ENCODE measurements at regions not wholly inside any gene's neighbourhood (a gene's known extent, or its start where the extent isn't known, plus 50 kb on each side); places are given as distances from the start of the nearest gene placed in this dataset.

DNA sequence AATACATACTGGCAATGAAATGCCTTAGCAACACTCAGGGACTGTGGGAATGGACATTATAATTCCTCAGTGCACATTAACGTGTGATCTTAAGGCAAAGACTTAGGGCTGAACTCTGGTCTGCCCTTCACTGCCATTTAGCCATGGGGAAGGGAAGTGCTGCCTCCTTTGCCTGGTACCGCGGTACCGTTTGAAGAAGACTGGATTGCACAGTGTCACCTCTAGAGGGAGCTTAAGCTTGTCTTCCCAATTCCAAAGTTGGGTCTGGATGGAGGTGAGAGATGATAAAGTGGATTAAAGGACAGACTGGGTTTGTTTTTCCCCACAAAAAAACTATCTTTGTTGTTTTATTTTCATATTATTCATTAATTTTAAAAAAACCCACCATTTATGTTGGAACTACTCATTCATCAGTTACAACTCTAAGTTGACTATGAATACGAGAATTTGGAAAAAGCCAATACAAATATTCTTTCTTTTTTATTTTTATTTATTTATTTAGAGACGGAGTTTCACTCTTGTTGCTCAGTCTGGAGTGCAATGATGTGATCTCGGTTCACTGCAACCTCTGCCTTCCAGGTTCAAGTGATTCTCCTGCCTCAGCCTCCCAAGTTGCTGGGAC, 60.0 kb upstream of the SYN2 start:
- Mint-ChIP-seq H3K9me3 (peaks cover 0 to 3% (median 1%) of the 10 kb centered on the region in 3 donors), H3K36me3 (no peaks in the 10 kb centered on the region), H3K4me1 (no peaks in the 10 kb centered on the region), H3K27me3 (peaks cover 4% of the 10 kb centered on the region), H3K4me3 (no peak overlapping the region), H3K27ac (no peak overlapping the region)

DNA sequence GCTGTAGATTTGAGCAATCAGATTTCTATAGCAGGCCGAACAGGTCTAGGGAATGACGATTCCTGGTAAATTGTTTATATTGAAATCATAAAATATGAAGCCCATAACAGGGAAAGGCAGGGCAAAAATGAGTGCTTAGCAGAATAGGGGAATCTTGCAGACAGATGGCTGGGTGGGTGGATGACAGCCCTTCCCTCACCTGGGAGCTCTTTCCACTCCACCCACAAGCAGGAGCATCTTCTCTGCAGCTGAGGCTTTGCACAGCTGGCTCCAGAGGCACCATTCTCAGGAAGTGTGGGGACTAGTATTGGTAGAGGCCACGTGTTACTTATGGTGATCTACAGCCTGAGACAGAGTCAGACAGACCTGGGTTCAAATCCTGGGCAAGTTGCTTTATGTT, 55.9 kb upstream of the SYN2 start:
- H3K36me3 Mint-ChIP-seq, result no peaks in the 10 kb centered on the region
- H3K27ac Mint-ChIP-seq, result no peak overlapping the region
- H3K9me3 Mint-ChIP-seq, result peaks cover 0 to 4% (median 1%) of the 10 kb centered on the region in 3 donors
- no peak overlapping the region for H3K4me3 Mint-ChIP-seq
- peaks cover 10% of the 10 kb centered on the region for H3K27me3 Mint-ChIP-seq
- no peaks in the 10 kb centered on the region for H3K4me1 Mint-ChIP-seq

DNA sequence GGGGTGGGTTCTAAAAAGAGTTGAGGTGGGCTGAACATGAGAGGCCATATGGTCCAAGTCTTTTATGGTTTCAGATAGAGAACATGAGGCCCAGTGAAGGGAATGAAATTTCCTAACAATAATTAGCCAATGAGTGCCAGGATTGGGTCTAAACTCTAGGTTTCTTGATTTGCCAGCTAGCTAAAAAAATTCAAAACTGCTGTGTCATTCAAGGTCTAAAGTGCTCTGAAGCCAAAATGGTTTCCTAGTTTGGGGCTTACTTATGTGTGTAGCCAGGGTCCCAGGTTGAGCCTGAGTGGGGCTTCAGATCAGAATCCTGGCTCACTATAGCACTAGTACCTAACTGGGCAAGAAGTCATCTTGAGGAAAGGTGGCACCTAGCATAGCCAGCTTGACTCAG, 55.3 kb upstream of the SYN2 start:
- peaks cover 11% of the 10 kb centered on the region for H3K27me3 Mint-ChIP-seq
- H3K4me3 Mint-ChIP-seq, result no peak overlapping the region
- no peaks in the 10 kb centered on the region for H3K4me1 Mint-ChIP-seq
- no peak overlapping the region for H3K27ac Mint-ChIP-seq
- H3K9me3 Mint-ChIP-seq, result peaks cover 0 to 4% (median 1%) of the 10 kb centered on the region in 3 donors
- no peaks in the 10 kb centered on the region for H3K36me3 Mint-ChIP-seq

DNA sequence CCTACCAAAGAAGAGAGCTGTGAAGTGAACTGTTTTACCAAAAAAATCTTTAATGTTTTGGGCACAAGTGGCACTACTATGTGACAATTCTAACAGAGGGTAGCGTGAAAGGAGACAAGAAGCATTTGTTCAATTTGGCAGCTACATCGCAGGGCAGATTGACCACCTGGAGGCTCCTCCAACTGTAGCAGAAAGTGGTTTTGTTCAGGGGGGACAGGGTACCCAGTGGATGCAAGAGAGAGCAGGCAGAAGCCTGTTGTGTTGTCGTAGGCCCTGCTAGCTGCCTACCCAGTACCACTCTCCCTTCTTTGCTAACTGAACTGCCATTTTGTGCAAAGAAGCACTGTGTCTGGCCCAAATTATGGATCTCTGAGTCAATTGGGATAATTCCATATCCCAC, 54.8 kb upstream of the SYN2 start:
- H3K27ac Mint-ChIP-seq, result no peak overlapping the region
- H3K4me3 Mint-ChIP-seq, result no peak overlapping the region
- peaks cover 11% of the 10 kb centered on the region for H3K27me3 Mint-ChIP-seq
- no peaks in the 10 kb centered on the region for H3K36me3 Mint-ChIP-seq
- no peaks in the 10 kb centered on the region for H3K4me1 Mint-ChIP-seq
- H3K9me3 Mint-ChIP-seq, result peaks cover 0 to 4% (median 1%) of the 10 kb centered on the region in 3 donors

DNA sequence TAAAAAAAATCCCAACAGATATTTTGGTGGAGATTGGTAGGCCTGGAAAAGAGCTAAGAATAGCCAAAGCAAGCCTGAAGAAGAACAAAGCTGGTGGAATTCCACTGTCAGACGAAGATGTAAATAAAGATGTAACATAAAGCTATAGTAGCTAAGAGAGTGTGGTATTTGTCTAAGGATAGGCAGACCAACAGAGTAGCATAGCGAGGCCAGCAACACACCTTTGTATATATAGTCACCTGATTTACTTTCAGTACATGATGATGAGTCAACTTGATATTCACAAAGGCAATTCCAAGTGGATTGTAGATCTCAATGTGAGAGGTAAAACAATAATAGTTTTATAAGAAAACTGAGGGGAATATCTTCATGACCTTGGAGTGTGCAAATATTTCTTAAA, 53.6 kb upstream of the SYN2 start:
- Mint-ChIP-seq H3K4me3 (no peak overlapping the region), H3K9me3 (peaks cover 0 to 3% (median 1%) of the 10 kb centered on the region in 3 donors), H3K4me1 (no peaks in the 10 kb centered on the region), H3K36me3 (no peaks in the 10 kb centered on the region), H3K27ac (no peak overlapping the region), H3K27me3 (peaks cover 12% of the 10 kb centered on the region)

DNA sequence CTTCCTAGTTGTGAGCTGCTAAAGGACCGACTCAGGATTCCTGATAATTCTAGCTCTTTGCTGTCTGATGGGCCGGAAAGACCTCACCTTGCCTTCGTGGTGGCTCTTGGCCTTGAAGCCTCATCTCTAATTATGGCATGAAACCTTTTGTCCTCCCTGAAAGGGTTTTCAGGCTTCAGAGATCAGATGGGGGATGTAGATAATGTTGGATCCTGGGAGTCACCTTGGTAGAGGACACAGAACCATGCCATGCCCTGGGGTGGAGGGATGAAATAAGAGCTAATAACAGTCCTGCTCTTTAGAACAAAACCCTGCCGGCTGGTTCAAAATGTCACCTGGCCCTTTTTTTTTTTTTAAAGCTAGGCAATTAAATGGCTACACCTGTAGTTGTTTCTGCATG, 50.8 kb upstream of the SYN2 start:
- H3K27me3 Mint-ChIP-seq, result peaks cover 12% of the 10 kb centered on the region
- peaks cover 0 to 4% (median 1%) of the 10 kb centered on the region in 3 donors for H3K9me3 Mint-ChIP-seq
- H3K27ac Mint-ChIP-seq, result no peak overlapping the region

DNA sequence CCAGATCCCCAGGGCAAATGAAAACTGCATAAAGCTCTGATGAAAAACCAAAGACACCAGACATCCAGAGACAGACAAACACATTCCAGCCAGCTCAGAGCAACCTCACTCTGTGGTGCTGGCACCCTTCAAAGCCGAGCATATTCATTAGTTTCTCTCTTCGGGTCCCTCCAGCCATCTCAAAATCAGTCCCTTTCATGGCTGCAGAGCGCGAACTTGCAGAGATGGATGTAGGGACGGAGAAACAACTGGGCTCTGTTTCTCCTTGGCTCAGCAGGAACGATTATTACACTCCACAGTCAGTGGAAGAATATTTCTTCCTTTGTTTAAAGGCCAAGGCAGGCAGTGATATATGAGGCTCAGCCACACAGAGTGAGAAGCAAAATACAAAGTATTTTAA, 50.4 kb upstream of the SYN2 start:
- Mint-ChIP-seq H3K36me3 (no peaks in the 10 kb centered on the region), H3K9me3 (peaks cover 0 to 4% (median 1%) of the 10 kb centered on the region in 3 donors), H3K4me1 (no peaks in the 10 kb centered on the region), H3K4me3 (no peak overlapping the region), H3K27ac (no peak overlapping the region), H3K27me3 (peaks cover 11% of the 10 kb centered on the region)

More for the DNA sequence above, 50.8 kb upstream of the SYN2 start:
- H3K4me3 Mint-ChIP-seq, result no peak overlapping the region
- no peaks in the 10 kb centered on the region for H3K36me3 Mint-ChIP-seq
- H3K4me1 Mint-ChIP-seq, result no peaks in the 10 kb centered on the region

DNA sequence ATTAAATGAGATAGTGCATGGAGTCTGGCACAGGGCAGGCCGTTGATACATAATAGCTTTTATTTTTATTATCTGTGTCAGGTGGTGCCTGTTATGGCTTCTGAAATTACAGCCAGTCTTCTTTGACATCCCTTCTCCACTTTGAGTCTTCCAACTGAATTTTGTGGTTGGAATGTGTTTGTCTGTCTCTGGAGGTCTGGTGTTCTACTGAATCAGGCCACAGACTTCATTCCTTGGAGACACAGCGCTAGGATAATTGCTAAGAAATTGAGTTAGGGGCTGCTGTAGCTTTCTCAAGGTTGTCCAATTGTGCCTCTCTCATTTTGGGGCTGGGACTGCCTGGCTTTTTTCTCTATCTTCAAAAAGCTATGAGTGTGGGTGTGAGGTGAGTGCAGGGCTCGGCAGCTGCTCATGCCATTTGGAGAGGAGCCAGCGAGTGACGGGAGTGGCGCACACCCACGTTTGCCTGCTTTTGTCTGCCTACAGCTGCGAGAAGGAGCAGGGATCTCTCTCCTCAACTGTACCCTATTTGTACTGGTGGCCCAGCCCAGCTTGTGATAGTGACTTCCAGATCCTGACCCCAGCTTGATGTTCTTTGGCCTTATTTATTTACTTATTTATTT, 49.8 kb upstream of the SYN2 start:
- Mint-ChIP-seq H3K4me1 (no peaks in the 10 kb centered on the region), H3K4me3 (no peak overlapping the region), H3K9me3 (peaks cover 1 to 4% (median 2%) of the 10 kb centered on the region in 3 donors), H3K36me3 (no peaks in the 10 kb centered on the region), H3K27ac (no peak overlapping the region), H3K27me3 (peaks cover 13% of the 10 kb centered on the region)

Data from IgD-negative memory B cell (primary cell).